ENCODE measurements at regions not wholly inside any gene's neighbourhood (a gene's known extent, or its start where the extent isn't known, plus 50 kb on each side); places are given as distances from the start of the nearest gene placed in this dataset.

DNA sequence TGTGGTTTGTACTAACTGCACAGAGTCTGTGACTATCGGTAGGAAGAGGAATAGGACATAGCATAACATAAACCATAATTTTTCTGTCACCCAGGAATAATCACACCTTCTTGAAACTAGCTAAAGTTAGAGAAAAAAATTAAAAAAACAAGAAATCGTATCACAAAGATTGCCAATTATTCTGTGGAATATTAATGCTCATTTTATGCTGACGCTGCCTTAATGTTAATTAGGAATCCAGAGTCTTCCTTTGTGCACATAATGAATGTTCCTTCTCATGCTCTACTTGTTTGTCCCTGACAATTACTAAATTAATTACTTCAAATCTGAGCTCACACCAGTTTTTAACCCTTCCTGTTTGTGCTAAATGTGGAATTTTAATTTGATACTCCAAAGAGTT lies 772.7 kb upstream of the EPHA5 start:
- TF ChIP-seq, protein P1, sequence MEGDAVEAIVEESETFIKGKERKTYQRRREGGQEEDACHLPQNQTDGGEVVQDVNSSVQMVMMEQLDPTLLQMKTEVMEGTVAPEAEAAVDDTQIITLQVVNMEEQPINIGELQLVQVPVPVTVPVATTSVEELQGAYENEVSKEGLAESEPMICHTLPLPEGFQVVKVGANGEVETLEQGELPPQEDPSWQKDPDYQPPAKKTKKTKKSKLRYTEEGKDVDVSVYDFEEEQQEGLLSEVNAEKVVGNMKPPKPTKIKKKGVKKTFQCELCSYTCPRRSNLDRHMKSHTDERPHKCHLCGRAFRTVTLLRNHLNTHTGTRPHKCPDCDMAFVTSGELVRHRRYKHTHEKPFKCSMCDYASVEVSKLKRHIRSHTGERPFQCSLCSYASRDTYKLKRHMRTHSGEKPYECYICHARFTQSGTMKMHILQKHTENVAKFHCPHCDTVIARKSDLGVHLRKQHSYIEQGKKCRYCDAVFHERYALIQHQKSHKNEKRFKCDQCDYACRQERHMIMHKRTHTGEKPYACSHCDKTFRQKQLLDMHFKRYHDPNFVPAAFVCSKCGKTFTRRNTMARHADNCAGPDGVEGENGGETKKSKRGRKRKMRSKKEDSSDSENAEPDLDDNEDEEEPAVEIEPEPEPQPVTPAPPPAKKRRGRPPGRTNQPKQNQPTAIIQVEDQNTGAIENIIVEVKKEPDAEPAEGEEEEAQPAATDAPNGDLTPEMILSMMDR (conservative IDR thresholded peaks at IDR 0.05; ENCODE audit: low read length) = no peak
- TF ChIP-seq EZH2phosphoT487 (IDR thresholded peaks at IDR 0.05; ENCODE audit: borderline replicate concordance) = no peak
